ENCODE measurements at regions not wholly inside any gene's neighbourhood (a gene's known extent, or its start where the extent isn't known, plus 50 kb on each side); places are given as distances from the start of the nearest gene placed in this dataset.

DNA sequence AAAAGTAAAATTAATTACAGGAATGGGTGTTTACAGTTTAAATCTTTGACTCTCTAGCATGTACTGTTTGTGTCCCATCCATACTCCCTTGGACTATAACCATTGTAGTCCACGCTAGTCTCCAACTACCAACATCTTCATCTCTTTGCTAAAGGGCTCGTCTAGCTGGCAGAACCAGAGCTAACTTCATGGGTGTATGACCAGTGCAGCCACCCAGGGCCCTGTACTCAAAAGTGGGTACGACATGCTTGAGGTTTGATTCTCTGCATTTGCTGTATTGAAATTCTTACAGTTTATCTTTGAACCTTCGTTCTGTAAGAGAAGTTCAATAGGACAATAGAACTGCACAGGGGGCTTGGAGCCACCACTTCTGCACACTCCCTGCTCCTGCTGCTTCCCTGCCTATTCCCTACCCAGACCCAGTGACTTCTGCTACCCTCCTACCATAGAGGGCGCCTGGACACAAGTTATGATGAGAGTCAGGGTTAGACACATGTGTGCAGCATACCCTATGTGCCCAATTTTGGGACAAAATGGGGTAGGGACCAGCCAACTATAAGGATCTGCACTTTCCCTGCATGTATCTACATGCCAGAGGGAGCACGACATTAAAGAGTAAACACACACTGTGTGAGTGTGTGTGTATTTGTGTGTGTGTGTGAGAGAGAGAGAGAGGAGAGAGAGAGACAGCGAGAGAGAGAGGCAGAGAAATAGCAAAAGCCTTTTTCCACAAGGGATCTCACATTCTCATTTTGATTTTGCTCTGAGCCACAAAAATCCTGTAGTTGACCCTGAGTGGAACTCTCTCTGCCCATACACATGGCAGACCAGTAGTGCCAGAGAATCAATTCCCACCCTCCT is 59.0 kb upstream of the NECTIN3 start:
- no peaks in the 10 kb centered on the region for H3K4me1 ChIP-seq
- H3K27ac ChIP-seq = no peak overlapping the region
- no peaks in the 10 kb centered on the region for H4K20me1 ChIP-seq
- no peaks in the 10 kb centered on the region for H3K9me3 ChIP-seq (replicated peaks in 1 of 11)
- no peaks in the 10 kb centered on the region for H3K36me3 ChIP-seq
- H3K4me2 ChIP-seq = no peak overlapping the region
- H3K27me3 ChIP-seq = peaks cover 0 to 4% (median 0%) of the 10 kb centered on the region in 11 experiments; a peak in 2 of 22 replicates
- H3K9ac ChIP-seq = no peak overlapping the region
- no peak overlapping the region for H3K4me3 ChIP-seq
- no peak for TF ChIP-seq Cebpa-rat (IDR thresholded peaks at IDR 0.05)
